Activated T-cell treated with anti-CD3 and anti-CD28 coated beads, Interleukin-2, amount 50 U/mL, for 72 hours (primary cell): ENCODE measurements at regions not wholly inside any gene's neighbourhood (a gene's known extent, or its start where the extent isn't known, plus 50 kb on each side); places are given as distances from the start of the nearest gene placed in this dataset.
"Not testable (repeated sequence)": the region's sequence is repeated elsewhere in the genome, so short reads cannot be mapped to it uniquely, and the experiment has no call there.

Experiments used
- ATAC-seq, 2 donors: fragments of 150-1000 bp; cut with Tn5 transposase; replicated peaks in 1 of 2; 2 replicates each; pipeline ENCODE4 v1.10.0; 2021; ENCODE audit warnings: moderate library complexity in 2 of 2, mild to moderate bottlenecking in 1 of 2
- DNase-seq, 2 donors: peaks; one replicate each; pipeline ENCODE4 v3.0.0; 2021 to 2022; ENCODE audit warnings: mixed read lengths in 1 of 2
- H3K27ac Mint-ChIP-seq: one replicate; pipeline ENCODE4 v1.8.0; 2022; ENCODE audit warnings: mild to moderate bottlenecking, moderate library complexity, mixed read lengths
- H3K27me3 Mint-ChIP-seq: one replicate; pipeline ENCODE4 v1.8.0; 2022; ENCODE audit warnings: low read depth, mixed read lengths
- H3K36me3 Mint-ChIP-seq, 2 donors: one replicate each; pipeline ENCODE4 v1.8.0; 2022; ENCODE audit warnings: mixed read lengths in 2 of 2, mild to moderate bottlenecking in 1 of 2; ENCODE audit not compliant: insufficient read depth in 2 of 2
- H3K4me1 Mint-ChIP-seq: one replicate; pipeline ENCODE4 v1.8.0; 2022; ENCODE audit warnings: low read depth, mixed read lengths
- H3K4me3 Mint-ChIP-seq, 2 donors: one replicate each; pipeline ENCODE4 v1.8.0; 2022; ENCODE audit warnings: mild to moderate bottlenecking in 2 of 2, mixed read lengths in 2 of 2, moderate library complexity in 2 of 2
- H3K9me3 Mint-ChIP-seq, 2 donors: one replicate each; pipeline ENCODE4 v1.8.0; 2022; ENCODE audit warnings: mixed read lengths in 2 of 2

DNA sequence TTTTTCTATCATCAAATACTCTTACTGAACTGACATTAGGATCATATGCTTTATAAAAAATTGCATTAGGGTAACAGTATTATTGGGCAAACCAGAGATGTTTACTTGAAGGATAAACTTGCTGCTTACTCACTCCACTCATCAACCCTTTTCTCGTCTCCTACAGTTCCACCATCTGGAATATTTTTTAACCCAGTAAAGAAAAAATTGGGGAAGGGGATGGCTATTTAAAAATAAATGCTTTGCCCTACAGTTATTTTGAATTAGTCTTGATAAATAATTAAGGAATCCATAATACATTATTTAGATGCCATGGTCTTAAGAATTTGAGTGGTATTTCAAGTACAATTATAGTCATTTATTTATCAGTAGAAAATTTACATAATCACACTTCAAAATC lies 225.8 kb downstream of the MEF2C start:
- peaks cover 0 to 4% of the 10 kb centered on the region in 2 donors for H3K36me3 Mint-ChIP-seq
- ATAC-seq (no peak), DNase-seq (no peak)
- peaks cover 14% of the 10 kb centered on the region for H3K4me1 Mint-ChIP-seq
- no peak overlapping the region for H3K27ac Mint-ChIP-seq
- H3K4me3 Mint-ChIP-seq, result no peak overlapping the region
- no peaks in the 10 kb centered on the region for H3K9me3 Mint-ChIP-seq
- H3K27me3 Mint-ChIP-seq, result peaks cover 40% of the 10 kb centered on the region

GRCh38 chr5:88656221-88656950 lies 226.6 kb downstream of the MEF2C start:
- DNase-seq (no peak), ATAC-seq (no peak)
- Mint-ChIP-seq H3K27me3 (peaks cover 44% of the 10 kb centered on the region), H3K27ac (no peak overlapping the region), H3K9me3 (no peaks in the 10 kb centered on the region), H3K4me3 (no peak overlapping the region), H3K4me1 (peaks cover 12% of the 10 kb centered on the region), H3K36me3 (peaks cover 0 to 3% of the 10 kb centered on the region in 2 donors)

GRCh38 chr5:88653471-88653870 lies 229.5 kb downstream of the MEF2C start:
- no peak overlapping the region for H3K4me3 Mint-ChIP-seq
- DNase-seq, result no peak
- ATAC-seq, result no peak

GRCh38 chr5:88647901-88648300 lies 235.1 kb downstream of the MEF2C start:
- Mint-ChIP-seq H3K9me3 (no peaks in the 10 kb centered on the region), H3K27me3 (peaks cover 28% of the 10 kb centered on the region), H3K4me3 (no peak overlapping the region), H3K4me1 (no peaks in the 10 kb centered on the region), H3K36me3 (no peaks in the 10 kb centered on the region), H3K27ac (no peak overlapping the region)
- DNase-seq (no peak), ATAC-seq (no peak)

More at GRCh38 chr5:88653471-88653870, 229.5 kb downstream of the MEF2C start:
- no peak overlapping the region for H3K27ac Mint-ChIP-seq
- no peaks in the 10 kb centered on the region for H3K4me1 Mint-ChIP-seq
- H3K36me3 Mint-ChIP-seq, result no peaks in the 10 kb centered on the region
- peaks cover 31% of the 10 kb centered on the region for H3K27me3 Mint-ChIP-seq
- no peaks in the 10 kb centered on the region for H3K9me3 Mint-ChIP-seq

DNA sequence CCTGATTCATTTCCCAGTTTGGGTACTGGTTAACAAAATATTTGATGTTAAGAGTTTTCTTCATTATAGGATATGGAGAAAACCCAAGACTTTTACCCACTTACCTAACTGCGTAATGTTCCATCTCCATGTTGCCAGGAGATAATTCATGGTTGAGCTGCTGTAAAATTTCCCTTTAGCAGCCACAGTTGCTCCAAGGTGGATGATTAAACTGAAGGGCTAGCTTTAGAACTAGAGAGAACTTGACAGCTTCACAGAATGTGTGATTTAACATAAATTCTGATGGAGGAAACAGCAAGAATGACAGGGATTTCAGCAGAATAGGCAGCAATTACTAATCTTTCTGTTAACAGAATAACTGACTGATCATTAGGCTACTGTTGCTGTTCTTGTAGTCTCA lies 236.1 kb downstream of the MEF2C start:
- H3K4me3 Mint-ChIP-seq, result no peak overlapping the region
- ATAC-seq (no peak), DNase-seq (no peak)
- no peaks in the 10 kb centered on the region for H3K36me3 Mint-ChIP-seq
- no peak overlapping the region for H3K27ac Mint-ChIP-seq
- peaks cover 26% of the 10 kb centered on the region for H3K27me3 Mint-ChIP-seq
- no peaks in the 10 kb centered on the region for H3K4me1 Mint-ChIP-seq
- H3K9me3 Mint-ChIP-seq, result no peaks in the 10 kb centered on the region

DNA sequence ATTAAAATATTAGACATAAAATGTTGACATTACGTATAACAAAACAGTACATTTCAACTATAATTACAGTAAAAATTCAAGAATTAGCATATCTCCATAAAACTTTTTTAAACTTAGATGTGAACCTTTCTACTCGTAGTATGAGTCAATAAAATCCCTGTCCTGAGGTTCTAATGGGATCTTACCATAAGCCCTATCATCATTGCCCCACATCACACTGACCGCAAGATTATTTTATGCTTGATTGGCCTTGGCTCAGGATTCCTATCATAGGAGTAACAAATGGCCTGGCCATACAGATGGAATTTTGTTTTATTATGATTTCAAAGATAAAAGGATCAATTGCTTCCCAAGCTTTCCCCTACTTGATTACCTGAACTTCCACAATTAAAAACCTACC lies 238.3 kb downstream of the MEF2C start:
- Mint-ChIP-seq H3K4me3 (no peak overlapping the region), H3K36me3 (no peaks in the 10 kb centered on the region), H3K27ac (no peak overlapping the region), H3K4me1 (no peaks in the 10 kb centered on the region), H3K9me3 (no peaks in the 10 kb centered on the region), H3K27me3 (peaks cover 10% of the 10 kb centered on the region)
- no peak for DNase-seq
- no peak for ATAC-seq

DNA sequence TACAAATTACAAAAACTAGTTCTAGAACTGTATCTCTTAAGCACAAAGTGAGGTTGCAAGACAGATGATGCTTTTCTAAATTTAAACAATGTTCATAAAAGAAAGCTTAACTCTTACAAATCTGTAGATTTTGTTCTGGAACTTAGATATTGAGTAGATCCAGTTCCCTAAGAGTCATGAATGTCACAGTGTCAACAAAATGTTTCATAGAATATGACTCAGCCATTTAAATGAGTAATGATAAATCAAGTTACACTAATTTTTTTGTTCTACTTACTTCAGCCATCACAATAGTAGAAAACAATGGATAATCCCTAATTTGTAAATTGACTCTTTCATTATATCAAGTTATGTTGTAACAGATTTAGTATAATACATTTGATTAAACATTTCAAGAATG lies 239.7 kb downstream of the MEF2C start:
- H3K27me3 Mint-ChIP-seq, result peaks cover 10% of the 10 kb centered on the region
- no peak overlapping the region for H3K4me3 Mint-ChIP-seq
- ATAC-seq, result no peak
- no peak overlapping the region for H3K27ac Mint-ChIP-seq
- DNase-seq, result no peak
- no peaks in the 10 kb centered on the region for H3K36me3 Mint-ChIP-seq
- H3K4me1 Mint-ChIP-seq, result no peaks in the 10 kb centered on the region
- H3K9me3 Mint-ChIP-seq, result no peaks in the 10 kb centered on the region

DNA sequence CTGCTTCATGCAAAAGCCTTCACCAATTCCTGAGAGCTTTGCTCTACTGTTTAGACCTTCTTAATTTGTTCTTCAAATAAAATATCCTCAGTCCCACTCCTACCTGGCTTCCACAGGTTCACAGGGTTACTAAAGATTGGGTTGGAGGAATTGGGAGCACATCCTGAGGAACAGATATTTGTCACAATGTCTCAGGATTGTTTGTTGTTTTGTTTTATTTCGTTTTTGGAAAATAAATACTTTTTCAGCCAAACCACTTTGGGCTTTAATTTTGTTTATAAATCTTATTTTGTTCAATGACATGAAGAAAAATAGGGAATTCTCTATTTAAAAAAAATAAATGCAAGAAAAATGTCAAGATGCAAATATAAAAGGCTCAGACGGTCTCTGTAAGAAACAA lies 249.0 kb downstream of the MEF2C start:
- DNase-seq, result no peak
- H3K4me3 Mint-ChIP-seq, result no peak overlapping the region
- H3K4me1 Mint-ChIP-seq, result no peaks in the 10 kb centered on the region
- ATAC-seq, result no peak
- no peaks in the 10 kb centered on the region for H3K36me3 Mint-ChIP-seq
- H3K9me3 Mint-ChIP-seq, result no peaks in the 10 kb centered on the region
- H3K27ac Mint-ChIP-seq, result no peak overlapping the region
- peaks cover 11% of the 10 kb centered on the region for H3K27me3 Mint-ChIP-seq

DNA sequence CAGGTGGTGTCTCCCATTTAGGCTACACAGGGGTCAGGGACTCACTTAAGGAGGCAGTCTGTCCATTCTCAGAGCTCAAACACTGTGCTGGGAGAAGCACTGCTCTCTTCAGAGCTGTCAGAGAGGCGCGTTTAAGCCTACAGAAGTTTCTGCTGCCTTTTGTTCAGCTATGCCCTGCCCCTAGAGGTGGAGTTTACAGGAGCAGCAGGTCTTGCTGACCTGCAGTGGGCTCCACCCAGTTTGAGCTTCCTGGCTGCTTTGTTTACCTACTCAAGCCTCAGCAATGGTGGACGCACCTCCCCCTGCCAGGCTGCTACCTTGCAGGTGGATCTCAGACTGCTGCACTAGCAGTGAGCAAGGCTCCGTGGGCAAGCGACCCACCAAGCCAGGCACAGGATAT lies 260.1 kb downstream of the MEF2C start:
- not testable (repeated sequence) for H3K4me3 Mint-ChIP-seq

DNA sequence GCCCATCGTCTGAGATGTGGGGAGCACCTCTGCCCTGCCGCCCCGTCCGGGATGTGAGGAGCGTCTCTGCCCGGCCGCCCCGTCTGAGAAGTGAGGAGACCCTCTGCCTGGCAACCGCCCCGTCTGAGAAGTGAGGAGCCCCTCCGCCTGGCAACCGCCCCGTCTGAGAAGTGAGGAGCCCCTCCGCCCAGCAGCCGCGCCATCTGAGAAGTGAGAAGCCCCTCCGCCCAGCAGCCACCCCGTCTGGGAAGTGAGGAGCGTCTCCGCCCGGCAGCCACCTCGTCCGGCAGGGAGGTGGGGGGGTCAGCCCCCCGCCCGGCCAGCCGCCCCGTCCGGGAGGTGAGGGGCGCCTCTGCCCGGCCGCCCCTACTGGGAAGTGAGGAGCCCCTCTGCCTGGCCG lies 267.2 kb downstream of the MEF2C start:
- not testable (repeated sequence) for H3K36me3 Mint-ChIP-seq, H3K4me3 Mint-ChIP-seq, H3K9me3 Mint-ChIP-seq, H3K27me3 Mint-ChIP-seq, DNase-seq, H3K4me1 Mint-ChIP-seq, ATAC-seq, H3K27ac Mint-ChIP-seq

More for the DNA sequence above, 260.1 kb downstream of the MEF2C start:
- H3K27ac Mint-ChIP-seq, H3K36me3 Mint-ChIP-seq, DNase-seq, H3K9me3 Mint-ChIP-seq, ATAC-seq, H3K4me1 Mint-ChIP-seq: not testable (repeated sequence)
- H3K27me3 Mint-ChIP-seq, result peaks cover 18% of the 10 kb centered on the region

DNA sequence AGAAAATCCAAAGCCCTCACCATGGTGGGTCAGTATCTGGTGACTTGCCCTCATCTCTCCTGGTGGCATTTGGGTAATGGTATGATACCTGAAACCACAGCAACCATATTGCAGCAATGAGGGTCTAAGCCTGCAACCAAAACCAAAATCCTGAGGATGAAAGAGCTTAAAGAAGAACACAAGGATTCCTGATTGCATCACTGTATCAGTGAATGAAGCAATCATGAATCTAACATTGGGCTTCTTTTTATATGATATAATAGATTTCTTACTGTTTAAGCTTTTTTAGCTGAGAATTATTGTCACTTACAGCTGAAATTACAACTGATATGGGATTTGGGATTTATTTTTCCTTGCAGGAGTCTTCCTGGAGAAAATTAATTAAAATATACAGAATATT lies 269.9 kb downstream of the MEF2C start:
- DNase-seq, result no peak
- peaks cover 0 to 1% of the 10 kb centered on the region in 2 donors for H3K9me3 Mint-ChIP-seq
- no peak overlapping the region for H3K27ac Mint-ChIP-seq
- H3K4me1 Mint-ChIP-seq, result no peaks in the 10 kb centered on the region
- H3K36me3 Mint-ChIP-seq, result no peaks in the 10 kb centered on the region
- peaks cover 6% of the 10 kb centered on the region for H3K27me3 Mint-ChIP-seq
- no peak overlapping the region for H3K4me3 Mint-ChIP-seq
- no peak for ATAC-seq

DNA sequence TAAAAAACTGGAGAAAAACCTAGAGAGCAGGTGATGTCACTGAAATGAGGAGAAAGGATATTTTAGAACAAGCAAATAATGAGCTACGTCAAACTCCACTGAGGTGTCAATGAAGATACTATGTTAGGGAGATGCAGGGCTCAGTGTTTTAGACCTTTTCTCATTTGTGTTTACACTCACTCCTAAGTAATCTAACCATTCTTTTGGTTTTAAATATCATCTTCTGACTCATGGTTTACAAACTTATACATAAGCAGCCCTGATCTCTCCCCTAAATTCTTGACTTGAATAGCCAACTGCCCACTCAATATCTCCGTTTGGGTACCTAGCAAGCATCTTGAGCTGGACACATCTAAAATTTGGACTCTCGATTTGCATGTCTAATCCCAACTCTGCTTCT lies 272.4 kb downstream of the MEF2C start:
- Mint-ChIP-seq H3K4me3 (no peak overlapping the region), H3K36me3 (no peaks in the 10 kb centered on the region), H3K27ac (no peak overlapping the region), H3K4me1 (no peaks in the 10 kb centered on the region), H3K9me3 (no peaks in the 10 kb centered on the region), H3K27me3 (peaks cover 9% of the 10 kb centered on the region)
- no peak for DNase-seq
- ATAC-seq, result no peak

DNA sequence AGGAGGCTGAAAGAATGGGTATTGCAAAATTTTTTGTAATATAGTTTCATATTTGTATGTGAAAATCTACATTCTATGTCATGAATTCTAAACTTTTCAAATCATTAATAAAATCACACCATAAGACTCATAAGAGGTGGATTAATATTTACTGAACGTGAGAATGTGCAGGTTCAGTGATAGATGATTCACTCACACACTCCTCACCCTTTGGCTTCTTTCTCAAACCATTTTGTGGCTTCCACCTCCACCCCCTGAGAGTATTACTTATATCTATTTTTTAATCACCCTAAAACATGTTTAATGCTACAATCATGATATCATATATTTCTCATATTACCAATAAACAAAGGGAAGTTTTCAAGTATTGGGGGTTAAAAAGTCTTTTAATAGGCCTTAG lies 275.5 kb downstream of the MEF2C start:
- DNase-seq, result no peak
- Mint-ChIP-seq H3K36me3 (no peaks in the 10 kb centered on the region), H3K9me3 (no peaks in the 10 kb centered on the region), H3K27ac (no peak overlapping the region), H3K27me3 (peaks cover 17% of the 10 kb centered on the region), H3K4me1 (no peaks in the 10 kb centered on the region), H3K4me3 (no peak overlapping the region)
- no peak for ATAC-seq

DNA sequence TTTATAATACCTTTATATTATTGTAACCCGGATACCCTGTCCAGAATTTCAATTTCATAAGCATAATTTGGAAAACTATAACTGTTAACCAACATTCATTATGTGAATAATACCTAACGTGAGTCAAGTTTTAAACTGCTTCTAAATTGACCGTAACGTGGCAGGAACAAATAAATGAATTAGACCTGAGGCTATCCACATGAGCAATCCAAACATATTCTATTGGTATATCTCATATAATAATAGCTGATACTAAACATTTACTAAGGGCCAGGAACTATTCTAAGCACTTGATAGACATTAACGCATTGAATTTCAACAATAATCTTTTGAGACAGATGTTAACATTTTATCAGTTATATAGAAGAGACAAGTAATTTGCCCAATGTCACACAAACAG lies 276.4 kb downstream of the MEF2C start:
- Mint-ChIP-seq H3K4me3 (no peak overlapping the region), H3K27me3 (peaks cover 24% of the 10 kb centered on the region), H3K4me1 (no peaks in the 10 kb centered on the region), H3K27ac (no peak overlapping the region), H3K9me3 (peaks cover 0 to 3% of the 10 kb centered on the region in 2 donors), H3K36me3 (no peaks in the 10 kb centered on the region)
- no peak for ATAC-seq
- no peak for DNase-seq
